ENCODE measurements at regions not wholly inside any gene's neighbourhood (a gene's known extent, or its start where the extent isn't known, plus 50 kb on each side); places are given as distances from the start of the nearest gene placed in this dataset.
A peak's percentile ranks its signal among the peaks of the same experiment; 100 is the strongest.
"Not testable (repeated sequence)": the region's sequence is repeated elsewhere in the genome, so short reads cannot be mapped to it uniquely, and the experiment has no call there.

DNA sequence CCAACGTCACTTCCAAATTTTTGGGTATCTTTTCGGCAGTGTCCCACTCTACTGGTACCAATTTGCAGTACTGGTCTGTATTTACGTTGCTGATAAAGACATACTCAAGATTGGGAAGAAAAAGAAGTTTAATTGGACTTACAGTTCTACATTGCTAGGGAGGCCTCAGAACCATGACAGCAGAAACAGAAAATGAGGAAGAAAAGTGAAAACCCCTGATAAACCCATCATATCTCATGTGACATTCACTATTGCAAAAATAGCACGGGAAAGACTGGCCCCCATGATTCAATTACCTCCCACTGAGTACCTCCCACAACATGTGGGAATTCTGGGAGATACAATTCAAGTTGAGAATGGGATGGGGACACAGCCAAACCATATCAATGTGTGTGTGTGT is 364.0 kb upstream of the KCND2 start:
- no peak overlapping the region for H3K4me3 ChIP-seq (ENCODE audit: low read length)
- TF ChIP-seq, protein P1, sequence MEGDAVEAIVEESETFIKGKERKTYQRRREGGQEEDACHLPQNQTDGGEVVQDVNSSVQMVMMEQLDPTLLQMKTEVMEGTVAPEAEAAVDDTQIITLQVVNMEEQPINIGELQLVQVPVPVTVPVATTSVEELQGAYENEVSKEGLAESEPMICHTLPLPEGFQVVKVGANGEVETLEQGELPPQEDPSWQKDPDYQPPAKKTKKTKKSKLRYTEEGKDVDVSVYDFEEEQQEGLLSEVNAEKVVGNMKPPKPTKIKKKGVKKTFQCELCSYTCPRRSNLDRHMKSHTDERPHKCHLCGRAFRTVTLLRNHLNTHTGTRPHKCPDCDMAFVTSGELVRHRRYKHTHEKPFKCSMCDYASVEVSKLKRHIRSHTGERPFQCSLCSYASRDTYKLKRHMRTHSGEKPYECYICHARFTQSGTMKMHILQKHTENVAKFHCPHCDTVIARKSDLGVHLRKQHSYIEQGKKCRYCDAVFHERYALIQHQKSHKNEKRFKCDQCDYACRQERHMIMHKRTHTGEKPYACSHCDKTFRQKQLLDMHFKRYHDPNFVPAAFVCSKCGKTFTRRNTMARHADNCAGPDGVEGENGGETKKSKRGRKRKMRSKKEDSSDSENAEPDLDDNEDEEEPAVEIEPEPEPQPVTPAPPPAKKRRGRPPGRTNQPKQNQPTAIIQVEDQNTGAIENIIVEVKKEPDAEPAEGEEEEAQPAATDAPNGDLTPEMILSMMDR (conservative IDR thresholded peaks at IDR 0.05; ENCODE audit: low read length): no peak
- DNase-seq (ENCODE audit: low read depth): no peak

DNA sequence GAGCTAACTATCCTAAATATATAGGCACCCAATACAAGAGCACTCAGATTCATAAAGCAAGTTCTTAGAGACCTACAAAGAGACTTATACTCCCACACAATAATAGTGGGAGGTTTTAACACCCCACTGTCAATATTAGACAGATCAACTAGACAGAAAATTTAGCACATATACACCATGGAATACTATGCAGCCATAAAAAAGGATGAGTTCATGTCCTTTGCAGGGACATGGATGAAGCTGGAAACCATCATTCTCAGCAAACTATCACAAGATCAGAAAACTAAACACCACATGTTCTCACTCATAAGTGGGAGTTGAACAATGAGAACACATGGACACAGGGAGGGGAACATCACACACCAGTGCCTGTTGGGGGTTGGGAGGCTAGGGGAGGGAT is 358.9 kb upstream of the KCND2 start:
- not testable (repeated sequence) for H3K4me3 ChIP-seq (ENCODE audit: low read length); DNase-seq (ENCODE audit: low read depth)

DNA sequence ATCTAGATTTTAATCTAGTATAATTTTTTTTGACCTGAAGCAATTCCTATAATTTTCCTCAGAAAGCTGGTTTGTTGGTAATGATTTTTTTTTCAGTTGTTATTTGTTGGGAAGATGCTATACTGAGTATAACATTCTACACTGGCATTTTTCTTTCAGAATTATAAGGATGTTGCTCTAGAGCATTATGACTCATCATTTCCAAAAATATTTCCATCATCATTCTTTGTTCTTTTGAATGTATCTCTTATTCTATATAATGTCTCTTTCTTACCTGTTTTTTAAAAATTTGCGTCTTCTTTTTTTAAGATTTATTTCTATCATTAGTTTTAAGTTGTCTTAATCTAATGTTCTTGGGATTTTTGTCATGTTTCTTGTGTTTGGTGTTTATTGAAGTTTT is 356.5 kb upstream of the KCND2 start:
- H3K4me3 ChIP-seq (ENCODE audit: low read length): no peak overlapping the region
- TF ChIP-seq, protein P1 (conservative IDR thresholded peaks at IDR 0.05; ENCODE audit: low read length): no peak
- DNase-seq (ENCODE audit: low read depth): no peak

DNA sequence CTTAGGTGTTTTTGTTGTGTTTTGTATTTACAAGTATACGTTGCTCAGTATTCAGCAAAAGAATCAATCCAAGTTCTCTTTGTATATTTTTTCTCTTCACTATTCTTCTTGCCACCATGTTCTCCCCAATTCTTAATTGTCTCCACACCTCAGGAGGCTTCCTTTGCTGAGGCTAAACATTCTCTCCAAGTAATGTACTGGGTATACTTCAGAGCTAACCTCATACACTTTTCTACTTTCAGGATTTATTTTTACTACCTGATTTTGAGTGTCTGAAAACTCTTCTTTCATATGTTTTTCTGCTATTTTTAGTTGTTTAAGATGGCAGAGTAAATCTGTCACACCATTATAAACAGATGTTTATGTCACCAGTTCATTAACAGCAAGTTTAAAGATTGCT is 354.8 kb upstream of the KCND2 start:
- no peak for DNase-seq (ENCODE audit: low read depth)
- TF ChIP-seq, protein P1 (conservative IDR thresholded peaks at IDR 0.05; ENCODE audit: low read length): no peak
- no peak overlapping the region for H3K4me3 ChIP-seq (ENCODE audit: low read length)

DNA sequence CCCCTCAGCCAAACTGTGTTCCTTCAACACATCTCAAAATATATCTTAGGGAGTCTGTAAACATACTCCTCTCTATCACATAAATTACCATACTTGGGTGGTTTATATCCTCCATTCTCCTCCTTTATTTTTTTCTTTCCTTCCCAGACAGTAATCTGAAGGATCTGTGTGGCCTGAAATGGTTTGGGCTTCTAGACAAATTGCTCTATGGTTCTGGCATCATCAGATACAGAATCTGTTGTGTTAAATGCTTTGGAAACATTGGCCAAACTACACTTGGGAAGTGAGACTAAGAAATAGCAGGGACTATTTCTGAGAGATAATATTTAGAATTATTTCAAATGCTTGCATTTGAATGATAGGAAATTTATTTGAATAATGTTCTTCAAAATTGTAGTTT is 353.0 kb upstream of the KCND2 start:
- no peak overlapping the region for H3K4me3 ChIP-seq (ENCODE audit: low read length)
- TF ChIP-seq, protein P1 (conservative IDR thresholded peaks at IDR 0.05; ENCODE audit: low read length): no peak
- DNase-seq (ENCODE audit: low read depth): no peak

DNA sequence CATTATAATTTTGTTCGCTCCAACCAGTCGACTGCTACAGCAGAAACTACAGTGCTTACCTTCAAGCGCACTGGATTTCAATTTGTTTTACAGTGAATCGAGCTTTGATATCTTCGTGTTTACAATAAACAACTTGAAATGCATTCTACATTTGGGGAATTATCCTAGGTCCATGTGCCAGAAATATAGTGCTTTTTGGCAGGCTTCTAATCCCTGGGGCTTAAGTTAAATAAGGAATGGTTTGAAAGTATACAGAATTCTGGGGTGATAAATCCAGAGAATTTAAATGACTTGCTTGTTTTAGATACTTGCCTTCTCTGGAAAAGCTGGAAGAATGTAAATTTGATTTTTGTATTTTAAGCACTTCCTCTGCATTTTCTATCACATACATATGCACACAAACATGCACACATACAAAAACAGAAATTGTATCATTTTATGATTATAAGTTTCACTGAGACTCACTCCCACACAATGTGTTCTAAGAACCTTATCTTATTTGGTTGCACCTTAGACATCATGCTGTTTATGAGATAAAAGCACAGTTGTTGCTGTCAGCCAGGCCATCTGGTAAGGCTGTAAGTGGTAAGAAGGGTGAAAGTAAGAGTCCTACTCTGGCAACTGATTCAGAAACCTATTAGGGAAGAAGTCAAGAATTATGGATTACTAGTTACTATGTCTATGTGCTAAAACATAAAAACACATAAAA is 347.2 kb upstream of the KCND2 start:
- TF ChIP-seq, protein P1 (conservative IDR thresholded peaks at IDR 0.05; ENCODE audit: low read length): no peak
- no peak overlapping the region for H3K4me3 ChIP-seq (ENCODE audit: low read length)

DNA sequence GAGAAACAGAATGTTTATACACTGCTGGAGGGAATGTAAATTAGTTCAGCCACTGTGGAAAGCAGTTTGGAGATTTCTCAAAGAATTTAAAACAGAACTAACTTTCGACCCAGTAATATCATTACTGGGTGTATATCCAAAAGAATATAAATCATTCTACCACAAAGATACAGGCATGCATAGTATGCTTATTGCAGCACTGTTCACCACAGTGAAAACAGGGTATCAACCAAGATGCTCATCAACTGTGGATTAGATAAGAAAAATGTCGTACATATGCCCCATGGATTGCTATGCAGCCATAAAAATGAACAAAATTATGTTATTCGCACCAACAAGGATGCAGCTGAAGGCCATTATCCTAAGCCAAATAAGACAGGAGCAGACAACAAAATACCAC is 343.1 kb upstream of the KCND2 start:
- H3K4me3 ChIP-seq (ENCODE audit: low read length): no peak overlapping the region
- TF ChIP-seq, protein P1 (conservative IDR thresholded peaks at IDR 0.05; ENCODE audit: low read length): no peak
- peak; percentile 35 for DNase-seq (ENCODE audit: low read depth)

More for the DNA sequence above, 347.2 kb upstream of the KCND2 start:
- DNase-seq (ENCODE audit: low read depth): no peak
